ENCODE measurements at regions not wholly inside any gene's neighbourhood (a gene's known extent, or its start where the extent isn't known, plus 50 kb on each side); places are given as distances from the start of the nearest gene placed in this dataset.

DNA sequence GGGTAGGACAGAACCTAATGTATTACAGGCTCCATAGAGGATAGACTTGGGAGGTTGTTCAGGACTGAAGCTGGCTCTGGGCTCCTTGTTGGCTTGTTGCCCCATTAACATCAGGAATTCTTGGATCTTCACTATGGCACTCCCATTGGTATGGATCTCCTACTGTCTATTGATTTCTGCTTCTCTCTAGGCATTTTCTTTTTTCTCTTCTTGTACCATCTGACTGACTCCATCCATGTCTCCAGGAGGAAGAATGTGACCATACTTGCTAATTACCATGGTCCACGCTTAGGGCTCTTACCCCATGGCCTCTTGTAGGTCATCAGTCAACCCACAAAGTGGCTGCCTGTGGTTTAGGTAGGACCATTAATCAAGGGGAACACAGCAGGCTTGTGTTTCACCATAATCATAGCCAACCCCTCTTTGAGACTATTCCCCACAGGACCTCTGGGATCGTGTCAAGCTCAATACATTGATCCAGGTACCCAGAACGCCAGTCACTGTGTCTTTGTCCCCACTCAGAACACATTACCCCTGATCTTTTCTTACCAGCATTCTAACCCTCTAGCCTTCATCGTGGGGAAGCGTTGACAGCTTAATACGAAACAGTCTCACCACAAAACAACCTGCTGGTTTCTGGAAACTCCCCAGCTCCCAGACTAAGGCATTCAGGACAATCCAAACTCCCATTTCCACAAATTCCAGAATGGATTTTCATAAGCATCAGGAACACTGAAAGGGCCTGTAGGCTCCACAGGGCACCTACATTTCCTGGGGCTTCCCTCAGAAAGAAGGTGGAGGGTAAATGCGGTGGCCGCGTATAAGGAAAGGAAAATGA lies 97.1 kb downstream of the ETS2 start:
- TF ChIP-seq YY1 (IDR thresholded peaks at IDR 0.05) (no peak), RAD21 (IDR thresholded peaks at IDR 0.05) (no peak), FOXA1 (IDR thresholded peaks at IDR 0.05) (no peak), JUND (IDR thresholded peaks at IDR 0.05) (no peak), NR2F2 (IDR thresholded peaks at IDR 0.05) (no peak), TAF1 (conservative IDR thresholded peaks at IDR 0.05) (no peak), HNF4A (conservative IDR thresholded peaks at IDR 0.05) (no peak), GABPA (IDR thresholded peaks at IDR 0.05 in 1 of 2, conservative IDR thresholded peaks at IDR 0.05 in 1 of 2) (no peak), RXRA (IDR thresholded peaks at IDR 0.05) (no peak)
- TF ChIP-seq, protein P1, sequence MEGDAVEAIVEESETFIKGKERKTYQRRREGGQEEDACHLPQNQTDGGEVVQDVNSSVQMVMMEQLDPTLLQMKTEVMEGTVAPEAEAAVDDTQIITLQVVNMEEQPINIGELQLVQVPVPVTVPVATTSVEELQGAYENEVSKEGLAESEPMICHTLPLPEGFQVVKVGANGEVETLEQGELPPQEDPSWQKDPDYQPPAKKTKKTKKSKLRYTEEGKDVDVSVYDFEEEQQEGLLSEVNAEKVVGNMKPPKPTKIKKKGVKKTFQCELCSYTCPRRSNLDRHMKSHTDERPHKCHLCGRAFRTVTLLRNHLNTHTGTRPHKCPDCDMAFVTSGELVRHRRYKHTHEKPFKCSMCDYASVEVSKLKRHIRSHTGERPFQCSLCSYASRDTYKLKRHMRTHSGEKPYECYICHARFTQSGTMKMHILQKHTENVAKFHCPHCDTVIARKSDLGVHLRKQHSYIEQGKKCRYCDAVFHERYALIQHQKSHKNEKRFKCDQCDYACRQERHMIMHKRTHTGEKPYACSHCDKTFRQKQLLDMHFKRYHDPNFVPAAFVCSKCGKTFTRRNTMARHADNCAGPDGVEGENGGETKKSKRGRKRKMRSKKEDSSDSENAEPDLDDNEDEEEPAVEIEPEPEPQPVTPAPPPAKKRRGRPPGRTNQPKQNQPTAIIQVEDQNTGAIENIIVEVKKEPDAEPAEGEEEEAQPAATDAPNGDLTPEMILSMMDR (IDR thresholded peaks at IDR 0.05; ENCODE audit: low read depth, low read length, missing input control), result no peak
- TF ChIP-seq, protein P2, sequence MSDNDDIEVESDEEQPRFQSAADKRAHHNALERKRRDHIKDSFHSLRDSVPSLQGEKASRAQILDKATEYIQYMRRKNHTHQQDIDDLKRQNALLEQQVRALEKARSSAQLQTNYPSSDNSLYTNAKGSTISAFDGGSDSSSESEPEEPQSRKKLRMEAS (IDR thresholded peaks at IDR 0.05), result no peak
- TF ChIP-seq, protein P3, sequence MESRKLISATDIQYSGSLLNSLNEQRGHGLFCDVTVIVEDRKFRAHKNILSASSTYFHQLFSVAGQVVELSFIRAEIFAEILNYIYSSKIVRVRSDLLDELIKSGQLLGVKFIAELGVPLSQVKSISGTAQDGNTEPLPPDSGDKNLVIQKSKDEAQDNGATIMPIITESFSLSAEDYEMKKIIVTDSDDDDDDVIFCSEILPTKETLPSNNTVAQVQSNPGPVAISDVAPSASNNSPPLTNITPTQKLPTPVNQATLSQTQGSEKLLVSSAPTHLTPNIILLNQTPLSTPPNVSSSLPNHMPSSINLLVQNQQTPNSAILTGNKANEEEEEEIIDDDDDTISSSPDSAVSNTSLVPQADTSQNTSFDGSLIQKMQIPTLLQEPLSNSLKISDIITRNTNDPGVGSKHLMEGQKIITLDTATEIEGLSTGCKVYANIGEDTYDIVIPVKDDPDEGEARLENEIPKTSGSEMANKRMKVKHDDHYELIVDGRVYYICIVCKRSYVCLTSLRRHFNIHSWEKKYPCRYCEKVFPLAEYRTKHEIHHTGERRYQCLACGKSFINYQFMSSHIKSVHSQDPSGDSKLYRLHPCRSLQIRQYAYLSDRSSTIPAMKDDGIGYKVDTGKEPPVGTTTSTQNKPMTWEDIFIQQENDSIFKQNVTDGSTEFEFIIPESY (IDR thresholded peaks at IDR 0.05), result no peak
- TF ChIP-seq, protein P4, sequence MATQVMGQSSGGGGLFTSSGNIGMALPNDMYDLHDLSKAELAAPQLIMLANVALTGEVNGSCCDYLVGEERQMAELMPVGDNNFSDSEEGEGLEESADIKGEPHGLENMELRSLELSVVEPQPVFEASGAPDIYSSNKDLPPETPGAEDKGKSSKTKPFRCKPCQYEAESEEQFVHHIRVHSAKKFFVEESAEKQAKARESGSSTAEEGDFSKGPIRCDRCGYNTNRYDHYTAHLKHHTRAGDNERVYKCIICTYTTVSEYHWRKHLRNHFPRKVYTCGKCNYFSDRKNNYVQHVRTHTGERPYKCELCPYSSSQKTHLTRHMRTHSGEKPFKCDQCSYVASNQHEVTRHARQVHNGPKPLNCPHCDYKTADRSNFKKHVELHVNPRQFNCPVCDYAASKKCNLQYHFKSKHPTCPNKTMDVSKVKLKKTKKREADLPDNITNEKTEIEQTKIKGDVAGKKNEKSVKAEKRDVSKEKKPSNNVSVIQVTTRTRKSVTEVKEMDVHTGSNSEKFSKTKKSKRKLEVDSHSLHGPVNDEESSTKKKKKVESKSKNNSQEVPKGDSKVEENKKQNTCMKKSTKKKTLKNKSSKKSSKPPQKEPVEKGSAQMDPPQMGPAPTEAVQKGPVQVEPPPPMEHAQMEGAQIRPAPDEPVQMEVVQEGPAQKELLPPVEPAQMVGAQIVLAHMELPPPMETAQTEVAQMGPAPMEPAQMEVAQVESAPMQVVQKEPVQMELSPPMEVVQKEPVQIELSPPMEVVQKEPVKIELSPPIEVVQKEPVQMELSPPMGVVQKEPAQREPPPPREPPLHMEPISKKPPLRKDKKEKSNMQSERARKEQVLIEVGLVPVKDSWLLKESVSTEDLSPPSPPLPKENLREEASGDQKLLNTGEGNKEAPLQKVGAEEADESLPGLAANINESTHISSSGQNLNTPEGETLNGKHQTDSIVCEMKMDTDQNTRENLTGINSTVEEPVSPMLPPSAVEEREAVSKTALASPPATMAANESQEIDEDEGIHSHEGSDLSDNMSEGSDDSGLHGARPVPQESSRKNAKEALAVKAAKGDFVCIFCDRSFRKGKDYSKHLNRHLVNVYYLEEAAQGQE (IDR thresholded peaks at IDR 0.05), result no peak
